H1 (cell line): ENCODE measurements at regions not wholly inside any gene's neighbourhood (a gene's known extent, or its start where the extent isn't known, plus 50 kb on each side); places are given as distances from the start of the nearest gene placed in this dataset.

Source experiments
- CTCF ChIA-PET: fragments of 300-600 bp; sonication (Branson Sonifier 250); formaldehyde crosslinking; loops from one replicate; lab custom pipeline; 2021; ENCODE audit not compliant: partially characterized antibody; lab: Charles Lee
- POLR2A ChIA-PET: fragments of 300-600 bp; sonication (Branson Sonifier 250); formaldehyde crosslinking; loops from one replicate; lab custom pipeline; 2021; ENCODE audit warnings: inconsistent platforms; ENCODE audit not compliant: partially characterized antibody; lab: Charles Lee
- DNase-seq, 2 experiments: peaks; one replicate each; pipeline versions ENCODE4 v3.0.0 to v3.0.0-alpha.2; 2010 to 2022; ENCODE audit warnings: low spot score in 2 of 2, low read depth in 1 of 2, mixed read lengths in 1 of 2
- FAIRE-seq: peaks from 2 replicates; lab custom pipeline; 2011; peaks lifted over from hg19 to GRCh38; lab: Jason Lieb, UNC
- H2AFZ ChIP-seq: 2 replicates; pipeline ENCODE4 v1.8.1; 2012; ENCODE audit warnings: low read length, inconsistent platforms
- H2AK5ac ChIP-seq: 2 replicates; pipeline ENCODE4 v1.6.1; 2013; ENCODE audit warnings: low read depth, low read length
- H2BK120ac ChIP-seq: replicated peaks from 2 replicates; pipeline ENCODE3; 2013; ENCODE audit warnings: low read depth, low read length, inconsistent platforms
- H2BK12ac ChIP-seq: 2 replicates; pipeline ENCODE4 v1.6.1; 2013; ENCODE audit warnings: low read depth, low read length
- H2BK15ac ChIP-seq: 2 replicates; pipeline ENCODE4 v1.6.1; 2013; ENCODE audit warnings: low read length
- H2BK20ac ChIP-seq: 2 replicates; pipeline ENCODE4 v1.6.1; 2013; ENCODE audit warnings: low read length
- H2BK5ac ChIP-seq: 2 replicates; pipeline ENCODE4 v1.6.1; 2013; ENCODE audit warnings: low read depth, low read length
- H3K14ac ChIP-seq: 2 replicates; pipeline ENCODE4 v1.6.1; 2013; ENCODE audit warnings: inconsistent platforms; ENCODE audit not compliant: insufficient read length
- H3K18ac ChIP-seq: 2 replicates; pipeline ENCODE4 v1.6.1; 2013; ENCODE audit warnings: low read length; ENCODE audit errors: extremely low read depth
- H3K23ac ChIP-seq: 2 replicates; pipeline ENCODE4 v1.6.1; 2013; ENCODE audit warnings: inconsistent platforms; ENCODE audit not compliant: insufficient read length
- H3K23me2 ChIP-seq: 2 replicates; pipeline ENCODE4 v1.6.1; 2013; ENCODE audit warnings: low read depth, low read length
- H3K27ac ChIP-seq: 2 replicates; pipeline ENCODE4 v1.6.1; 2011; ENCODE audit warnings: low read depth, low read length, inconsistent platforms
- H3K27me3 ChIP-seq, 4 experiments: replicated peaks in 1 of 4; 1 replicate in 1 of 4; 2 replicates in 3 of 4; pipeline versions ENCODE4 v1.6.1 to v1.8.1; 2011 to 2013; ENCODE audit warnings: low read length in 3 of 4, mild to moderate bottlenecking in 3 of 4, inconsistent platforms in 2 of 4, mixed read lengths in 2 of 4, moderate library complexity in 1 of 4; ENCODE audit not compliant: control insufficient read depth in 3 of 4, insufficient read depth in 3 of 4; ENCODE audit errors: extremely low read depth in 1 of 4
- H3K36me3 ChIP-seq, 4 experiments: 2 replicates each; pipeline versions ENCODE4 v1.6.1 to v1.8.1; 2011 to 2013; ENCODE audit warnings: mild to moderate bottlenecking in 4 of 4, low read length in 3 of 4, moderate library complexity in 2 of 4, control low read depth in 1 of 4, inconsistent platforms in 1 of 4; ENCODE audit not compliant: insufficient read depth in 4 of 4, control insufficient read depth in 2 of 4
- H3K4ac ChIP-seq: replicated peaks from 2 replicates; pipeline ENCODE3; 2013; ENCODE audit warnings: low read length, low read depth, mixed read lengths, inconsistent platforms; ENCODE audit not compliant: insufficient read length
- H3K4me1 ChIP-seq, 4 experiments: replicated peaks in 1 of 4; 1 replicate in 1 of 4; 2 replicates in 3 of 4; pipeline versions ENCODE4 v1.6.1 to v1.8.1; 2011 to 2013; ENCODE audit warnings: low read length in 3 of 4, inconsistent platforms in 2 of 4, mixed read lengths in 1 of 4; ENCODE audit not compliant: insufficient read depth in 4 of 4, control insufficient read depth in 3 of 4
- H3K4me2 ChIP-seq, 2 experiments: 2 replicates each; pipeline versions ENCODE4 v1.6.1 to v1.8.1; 2011 to 2013; ENCODE audit warnings: low read depth in 2 of 2, low read length in 2 of 2, control low read depth in 1 of 2, inconsistent platforms in 1 of 2, mild to moderate bottlenecking in 1 of 2; ENCODE audit not compliant: insufficient read depth in 1 of 2
- H3K4me3 ChIP-seq, 4 experiments: fragments of 200-600, 300-600 bp in 1 of 4; sonication (generic), shearing (Covaris generic), sonication (Bioruptor Twin) in 1 of 4; 2 replicates each; pipeline versions ENCODE4 v1.5.1 to v1.8.1; 2011 to 2016; ENCODE audit warnings: low read length in 4 of 4, low read depth in 3 of 4, control low read depth in 2 of 4, inconsistent platforms in 2 of 4, mild to moderate bottlenecking in 2 of 4, mixed read lengths in 1 of 4, moderate library complexity in 1 of 4; ENCODE audit not compliant: insufficient read depth in 2 of 4; ENCODE audit errors: extremely low read depth in 1 of 4
- H3K56ac ChIP-seq: replicated peaks from 2 replicates; pipeline ENCODE3; 2013; ENCODE audit warnings: low read depth, mild to moderate bottlenecking, mixed read lengths, low read length, inconsistent platforms; ENCODE audit not compliant: insufficient read length
- H3K79me1 ChIP-seq: 2 replicates; pipeline ENCODE4 v1.6.1; 2013; ENCODE audit warnings: low read depth, low read length, control low read depth
- H3K79me2 ChIP-seq, 2 experiments: 2 replicates each; pipeline versions ENCODE4 v1.6.1 to v1.8.1; 2012 to 2013; ENCODE audit warnings: low read length in 2 of 2, mild to moderate bottlenecking in 2 of 2, inconsistent platforms in 1 of 2; ENCODE audit not compliant: insufficient read depth in 2 of 2, control insufficient read depth in 1 of 2
- H3K9ac ChIP-seq, 4 experiments: replicated peaks in 1 of 4; 1 replicate in 1 of 4; 2 replicates in 3 of 4; pipeline versions ENCODE4 v1.6.1 to v1.8.1; 2011 to 2013; ENCODE audit warnings: low read depth in 3 of 4, low read length in 3 of 4, control low read depth in 2 of 4, mild to moderate bottlenecking in 2 of 4, moderate library complexity in 2 of 4, inconsistent platforms in 1 of 4; ENCODE audit errors: extremely low read depth in 1 of 4
- H3K9me3 ChIP-seq, 2 experiments: 2 replicates each; pipeline versions ENCODE4 v1.6.1 to v1.8.1; 2012 to 2013; ENCODE audit warnings: mild to moderate bottlenecking in 2 of 2, moderate library complexity in 2 of 2, control low read depth in 1 of 2, inconsistent platforms in 1 of 2, low read depth in 1 of 2, low read length in 1 of 2, mixed read lengths in 1 of 2; ENCODE audit not compliant: insufficient read depth in 2 of 2
- H4K20me1 ChIP-seq, 2 experiments: replicated peaks in 1 of 2; 2 replicates each; pipeline versions ENCODE3 to v1.8.1; 2011 to 2013; ENCODE audit warnings: inconsistent platforms in 2 of 2, low read length in 2 of 2, mild to moderate bottlenecking in 1 of 2; ENCODE audit not compliant: insufficient read depth in 2 of 2, control insufficient read depth in 1 of 2
- H4K5ac ChIP-seq: 2 replicates; pipeline ENCODE4 v1.6.1; 2013; ENCODE audit warnings: low read length, low read depth, mixed read lengths, inconsistent platforms; ENCODE audit not compliant: insufficient read length
- H4K8ac ChIP-seq: 2 replicates; pipeline ENCODE4 v1.8.0; 2013; ENCODE audit warnings: mild to moderate bottlenecking, moderate library complexity, low read length, inconsistent platforms; ENCODE audit not compliant: insufficient read depth; ENCODE audit errors: extremely low read depth
- H4K91ac ChIP-seq: replicated peaks from 2 replicates; pipeline ENCODE3; 2013; ENCODE audit warnings: low read length, mixed read lengths, inconsistent platforms; ENCODE audit not compliant: insufficient read length
- BCL11A ChIP-seq, 2 experiments: IDR thresholded peaks; one replicate each; pipeline ENCODE4 v1.6.1; 2011; ENCODE audit warnings: low read depth in 2 of 2, low read length in 2 of 2, mild to moderate bottlenecking in 2 of 2
- CTCF ChIP-seq, 3 experiments: IDR thresholded peaks; 1 replicate in 2 of 3; 2 replicates in 1 of 3; pipeline versions ENCODE4 v1.5.1 to v1.6.1; 2011; ENCODE audit warnings: low read length in 3 of 3, mild to moderate bottlenecking in 3 of 3, inconsistent platforms in 2 of 3, low read depth in 1 of 3, moderate library complexity in 1 of 3; ENCODE audit not compliant: insufficient read depth in 1 of 3; ENCODE audit errors: control extremely low read depth in 1 of 3
- EGR1 ChIP-seq: IDR thresholded peaks from 2 replicates; pipeline ENCODE4 v1.6.1; 2011; ENCODE audit warnings: low read depth, low read length, borderline replicate concordance
- RAD21 ChIP-seq, 2 experiments: IDR thresholded peaks in 1 of 2; conservative IDR thresholded peaks in 1 of 2; 2 replicates each; pipeline ENCODE4 v1.6.1; 2011; ENCODE audit warnings: low read depth in 2 of 2, low read length in 2 of 2, improper control_type of control experiment in 1 of 2, inconsistent platforms in 1 of 2, mild to moderate bottlenecking in 1 of 2, moderate library complexity in 1 of 2
- RBBP5 ChIP-seq: IDR thresholded peaks from 2 replicates; pipeline ENCODE4 v1.7.1; 2012; ENCODE audit warnings: low read depth, mild to moderate bottlenecking, inconsistent platforms, low read length, moderate library complexity, borderline replicate concordance
- SIN3A ChIP-seq, 2 experiments: IDR thresholded peaks in 1 of 2; conservative IDR thresholded peaks in 1 of 2; 2 replicates each; pipeline ENCODE4 v1.6.1; 2011 to 2012; ENCODE audit warnings: low read length in 2 of 2, improper control_type of control experiment in 1 of 2, low read depth in 1 of 2, mild to moderate bottlenecking in 1 of 2
- SRF ChIP-seq: IDR thresholded peaks from 2 replicates; pipeline ENCODE4 v1.6.1; 2011; ENCODE audit warnings: mild to moderate bottlenecking, low read depth, low read length, moderate library complexity
- WGBS, 2 experiments: shearing (Covaris generic) in 1 of 2; methylation state at CpG; one replicate each; pipeline versions ENCODE4 v1.1.6 to v1.1.7; 2013 to 2015; ENCODE audit warnings: low lambda C conversion rate in 2 of 2, mixed read lengths in 2 of 2, inconsistent platforms in 1 of 2, low coverage in 1 of 2, missing lambda C conversion rate in 1 of 2; ENCODE audit not compliant: insufficient replicate concordance in 2 of 2, insufficient coverage in 1 of 2, insufficient read length in 1 of 2; ENCODE audit errors: extremely low coverage in 1 of 2, missing lambda C conversion rate in 1 of 2; 5-methylcytosine and 5-hydroxymethylcytosine counted together

GRCh38 chr1:82517586-82517985 lies 716.9 kb downstream of the ADGRL2 start:
- Histone ChIP-seq H2AFZ (no peak overlapping the region), H3K36me3 (no peaks in the 10 kb centered on the region), H3K23ac (no peak overlapping the region), H3K4me3 (no peak overlapping the region), H2BK5ac (no peak overlapping the region), H3K56ac (no peak overlapping the region), H3K79me2 (no peaks in the 10 kb centered on the region), H3K14ac (no peak overlapping the region), H3K4ac (no peak overlapping the region), H3K9me3 (no peaks in the 10 kb centered on the region), H2BK20ac (no peak overlapping the region), H2BK15ac (no peak overlapping the region), H4K8ac (no peak overlapping the region), H3K27me3 (no peaks in the 10 kb centered on the region), H2BK120ac (no peak overlapping the region), H3K23me2 (no peaks in the 10 kb centered on the region), H2BK12ac (no peak overlapping the region), H4K5ac (no peak overlapping the region), H3K9ac (no peak overlapping the region), H2AK5ac (no peak overlapping the region), H3K18ac (no peak overlapping the region), H3K27ac (no peak overlapping the region), H3K79me1 (no peaks in the 10 kb centered on the region), H4K91ac (no peak overlapping the region), H3K4me1 (no peaks in the 10 kb centered on the region), H3K4me2 (no peak overlapping the region), H4K20me1 (no peaks in the 10 kb centered on the region)
- ChIA-PET POLR2A (no interaction called here), CTCF (no interaction called here)
- TF ChIP-seq CTCF (IDR thresholded peaks at IDR 0.05; ENCODE audit: control extremely low read depth in 1 of 3, insufficient read depth in 1 of 3, low read depth in 1 of 3, low read length in 3 of 3) (peak in 2 of 3 experiments; percentile 13 to 42; a peak in 1 of 4 replicates), SIN3A (conservative IDR thresholded peaks at IDR 0.05 in 1 of 2, IDR thresholded peaks at IDR 0.05 in 1 of 2; ENCODE audit: low read depth in 1 of 2, low read length in 2 of 2) (no peak), SRF (no peak), RBBP5 (no peak), RAD21 (IDR thresholded peaks at IDR 0.05 in 1 of 2, conservative IDR thresholded peaks at IDR 0.05 in 1 of 2; ENCODE audit: low read depth in 2 of 2, low read length in 2 of 2) (peak; percentile 43 to 56), EGR1 (no peak), BCL11A (IDR thresholded peaks at IDR 0.05; ENCODE audit: low read depth in 2 of 2, low read length in 2 of 2) (no peak)
- DNase-seq, result peak in 1 of 2 experiments; percentile 25
- WGBS, 2 experiments, result 73% methylated on average over 8 of the region's 8 CpGs; no CpG with 5 or more reads in 1 of the 2 experiments
- FAIRE-seq, result no peak
